Superior temporal gyrus (tissue), 1 donor: ENCODE measurements at regions not wholly inside any gene's neighbourhood (a gene's known extent, or its start where the extent isn't known, plus 50 kb on each side); places are given as distances from the start of the nearest gene placed in this dataset.
"Not testable (repeated sequence)": the region's sequence is repeated elsewhere in the genome, so short reads cannot be mapped to it uniquely, and the experiment has no call there.

Source experiments
- DNase-seq: peaks from one replicate; pipeline ENCODE4 v3.0.0-alpha.2; 2016; ENCODE audit errors: extremely low spot score

DNA sequence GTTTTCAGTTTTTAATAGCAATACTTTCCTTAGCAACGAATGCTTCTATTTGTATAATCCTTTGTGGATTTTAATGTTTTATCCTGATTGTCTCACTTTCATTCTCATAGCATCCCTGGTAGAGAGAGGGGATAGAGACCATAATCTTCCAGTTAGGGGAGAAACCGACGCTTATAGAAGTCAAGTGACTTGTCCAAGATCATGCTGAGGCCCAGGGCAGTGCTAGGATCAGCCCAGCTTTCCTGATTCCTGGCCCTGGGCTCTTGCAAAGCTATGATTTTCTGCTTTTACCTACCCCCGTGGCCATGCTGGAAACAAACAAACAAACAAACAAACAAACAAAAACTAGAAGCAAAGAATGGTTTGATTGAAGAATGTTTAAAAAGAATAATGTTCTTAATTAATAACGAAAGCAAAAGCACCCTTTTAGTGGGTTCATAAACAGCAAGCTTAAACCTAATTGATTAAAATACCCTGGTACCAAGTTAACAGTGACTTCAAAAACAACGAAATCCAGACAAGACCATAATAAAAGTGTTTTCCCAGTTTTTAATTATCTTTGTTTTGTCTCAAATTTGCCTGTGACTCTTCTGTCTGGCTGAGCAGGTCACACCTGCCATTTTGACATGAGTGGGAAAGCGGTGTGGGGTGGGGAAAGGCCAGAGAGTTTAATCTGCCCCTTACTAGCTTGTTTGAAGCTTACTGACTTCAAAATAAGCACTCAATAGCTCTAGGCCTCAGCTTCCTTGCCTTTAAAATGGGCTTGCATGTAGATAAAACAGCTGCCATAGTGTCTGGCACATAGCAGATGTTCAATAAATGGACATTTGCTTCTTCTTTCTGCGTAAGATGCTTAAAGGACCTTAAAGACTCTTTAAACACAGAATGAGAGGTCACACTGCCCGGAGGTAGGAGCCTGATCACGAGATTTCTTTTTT, 116.6 kb upstream of the MYCN start:
- no peak for DNase-seq

DNA sequence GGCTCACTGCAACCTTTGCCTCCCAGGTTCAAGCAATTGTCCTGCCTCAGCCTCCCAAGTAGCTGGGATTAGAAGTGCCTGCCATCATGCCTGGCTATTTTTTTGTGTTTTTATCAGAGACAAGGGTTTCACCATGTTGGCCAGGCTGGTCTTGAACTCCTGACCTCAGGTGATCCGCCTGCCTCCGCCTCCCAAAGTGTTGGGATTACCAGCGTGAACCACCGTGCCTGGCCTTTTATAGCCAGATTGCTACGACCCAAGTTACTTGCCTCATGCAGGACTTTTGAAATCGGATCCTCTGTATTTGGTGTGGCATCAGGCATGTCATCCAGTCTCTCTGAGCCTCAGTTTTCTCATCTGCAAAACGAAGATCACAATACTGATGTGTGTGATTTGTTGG, 115.9 kb upstream of the MYCN start:
- DNase-seq: not testable (repeated sequence)

DNA sequence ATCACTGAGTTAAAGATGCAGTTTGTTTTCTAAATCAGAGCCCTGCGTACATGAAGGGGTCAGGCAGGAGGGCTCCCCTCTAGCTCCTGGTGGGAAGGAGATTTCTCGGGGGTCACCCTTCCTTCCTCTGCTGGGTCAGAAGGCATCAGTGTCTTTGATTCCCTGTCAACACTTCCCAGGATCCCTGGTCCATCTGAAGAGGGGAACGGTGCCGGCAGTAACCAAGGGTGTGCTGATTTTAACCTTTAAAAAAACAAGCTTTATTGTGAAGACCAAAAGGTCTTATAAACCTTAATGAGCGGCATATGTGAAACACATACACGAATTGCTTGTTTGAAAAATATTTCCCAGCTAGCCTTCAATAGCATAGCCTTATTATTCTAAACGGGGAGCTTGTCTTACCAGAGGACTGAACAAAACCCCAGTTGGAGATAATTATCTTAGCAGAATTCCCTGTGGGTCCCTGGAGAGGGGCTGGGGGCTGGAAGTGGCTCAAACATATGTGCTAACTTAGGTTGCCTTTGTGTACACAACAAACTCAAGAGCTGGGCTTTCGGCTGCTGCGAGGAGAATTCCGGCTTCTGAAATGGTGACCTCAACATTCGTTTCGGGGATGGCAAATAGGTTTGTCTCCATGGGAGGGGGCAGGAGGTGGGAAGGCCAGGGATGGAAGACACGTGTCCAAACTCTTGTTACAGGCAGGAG, 114.9 kb upstream of the MYCN start:
- DNase-seq: no peak

DNA sequence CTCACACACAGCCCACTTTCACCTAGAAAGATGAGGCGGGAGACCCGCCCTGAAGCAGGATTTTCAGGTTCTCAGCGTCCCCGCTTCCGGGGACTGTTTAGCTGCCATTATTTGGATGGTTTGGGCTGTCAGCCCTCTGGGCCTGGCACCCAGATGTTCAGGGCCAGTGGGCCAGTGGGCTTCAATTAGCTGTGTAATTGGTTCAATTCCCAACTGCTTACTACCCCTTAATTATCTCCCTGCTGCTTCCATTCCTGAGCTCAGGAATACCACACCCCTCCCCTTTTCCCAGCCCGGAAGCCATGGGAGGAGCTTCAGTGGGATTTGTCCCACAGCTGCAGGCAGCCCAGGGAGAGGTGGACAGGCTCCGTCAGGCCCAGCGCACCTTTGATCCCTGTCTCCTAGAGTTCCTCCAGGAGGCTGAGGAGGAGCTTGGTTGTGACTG, 114.1 kb upstream of the MYCN start:
- no peak for DNase-seq

DNA sequence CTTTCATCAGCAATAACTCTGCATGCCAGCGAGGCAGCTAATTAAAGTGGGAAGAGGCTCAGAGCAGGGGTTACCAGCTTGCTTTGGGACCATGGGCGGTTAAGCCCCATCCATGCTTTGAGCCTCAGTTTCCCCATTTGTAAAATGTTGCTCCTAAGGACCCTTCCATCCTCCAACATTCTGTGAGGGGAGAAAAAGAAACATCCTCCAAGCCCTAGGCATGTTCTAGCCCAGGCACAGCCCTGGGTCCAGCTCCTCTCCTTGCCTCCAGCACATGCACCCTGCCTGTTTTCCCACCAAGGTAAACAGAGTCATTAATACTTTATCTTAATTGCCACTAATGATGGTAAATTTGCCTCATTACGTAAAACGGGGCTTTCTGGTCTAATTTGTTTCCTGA, 113.3 kb upstream of the MYCN start:
- DNase-seq: no peak

DNA sequence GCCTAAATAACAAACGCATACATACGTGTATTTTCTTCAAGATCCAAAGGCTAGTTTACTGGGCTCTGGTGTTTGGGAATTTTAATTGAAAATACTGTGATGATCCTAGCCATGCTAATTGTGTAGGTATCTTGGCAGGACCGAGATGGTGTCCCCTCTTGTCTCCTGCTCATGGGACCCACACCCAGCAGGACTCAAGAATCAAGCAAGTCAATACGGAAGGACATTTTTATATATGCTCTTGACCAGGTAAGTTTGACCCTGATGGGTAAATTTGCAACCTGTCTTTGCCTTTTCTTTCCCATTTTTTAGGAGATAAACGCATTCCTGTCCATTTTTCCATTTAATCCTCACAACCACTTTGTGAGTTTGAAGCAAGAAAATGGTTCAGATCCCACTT, 111.8 kb upstream of the MYCN start:
- no peak for DNase-seq

DNA sequence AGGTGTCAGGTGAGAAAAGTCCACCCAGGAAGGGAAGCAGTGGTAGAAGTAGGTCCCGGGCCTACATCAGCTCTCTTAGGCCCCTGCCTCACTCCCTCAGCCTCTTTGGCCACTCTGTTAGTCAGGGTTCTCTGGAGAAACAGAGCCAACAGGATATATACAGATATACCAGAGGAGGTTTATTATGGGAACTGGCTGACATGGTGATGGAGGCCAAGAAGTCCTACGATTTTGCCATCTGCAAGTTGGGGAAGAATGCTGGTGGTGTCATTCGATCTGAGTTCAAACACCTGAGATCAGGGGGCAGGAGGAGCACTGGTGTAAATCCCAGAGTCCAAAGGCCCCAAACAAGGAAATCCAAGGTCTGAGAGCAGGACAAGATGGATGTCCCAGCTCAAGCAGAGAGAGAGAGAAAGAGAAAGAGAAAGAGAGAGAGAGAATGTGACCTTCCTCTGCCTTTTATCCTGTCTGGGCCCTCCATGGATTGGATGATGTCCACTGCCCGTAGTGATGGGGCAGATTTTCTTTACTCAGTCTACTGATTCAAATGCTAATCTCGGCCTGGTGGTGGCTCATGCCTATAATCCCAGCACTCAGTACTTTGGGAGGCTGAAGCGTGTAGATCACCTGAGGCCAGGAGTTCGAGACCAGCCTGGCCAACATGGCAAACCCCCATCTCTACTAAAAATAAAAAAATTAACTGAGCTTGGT, 111.1 kb upstream of the MYCN start:
- no peak for DNase-seq

DNA sequence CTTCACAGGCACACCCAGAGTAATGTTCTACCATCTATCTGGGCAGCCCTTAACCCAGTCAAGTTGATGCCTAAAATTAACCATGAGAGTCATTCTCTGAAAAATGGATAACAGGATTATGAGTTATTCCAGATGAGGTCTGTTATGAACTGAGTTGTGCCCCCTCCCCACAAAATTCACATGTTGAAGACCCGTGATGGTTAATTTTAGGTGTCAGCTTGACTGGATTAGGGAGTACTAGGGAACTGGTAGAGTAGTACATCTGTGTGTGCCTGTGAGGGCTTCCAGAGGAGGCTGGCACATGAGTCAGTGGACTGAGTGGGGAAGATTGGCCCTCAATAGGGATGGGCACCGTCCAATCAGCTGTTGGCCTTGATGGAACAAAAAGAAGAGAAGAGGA, 110.4 kb upstream of the MYCN start:
- DNase-seq: no peak

DNA sequence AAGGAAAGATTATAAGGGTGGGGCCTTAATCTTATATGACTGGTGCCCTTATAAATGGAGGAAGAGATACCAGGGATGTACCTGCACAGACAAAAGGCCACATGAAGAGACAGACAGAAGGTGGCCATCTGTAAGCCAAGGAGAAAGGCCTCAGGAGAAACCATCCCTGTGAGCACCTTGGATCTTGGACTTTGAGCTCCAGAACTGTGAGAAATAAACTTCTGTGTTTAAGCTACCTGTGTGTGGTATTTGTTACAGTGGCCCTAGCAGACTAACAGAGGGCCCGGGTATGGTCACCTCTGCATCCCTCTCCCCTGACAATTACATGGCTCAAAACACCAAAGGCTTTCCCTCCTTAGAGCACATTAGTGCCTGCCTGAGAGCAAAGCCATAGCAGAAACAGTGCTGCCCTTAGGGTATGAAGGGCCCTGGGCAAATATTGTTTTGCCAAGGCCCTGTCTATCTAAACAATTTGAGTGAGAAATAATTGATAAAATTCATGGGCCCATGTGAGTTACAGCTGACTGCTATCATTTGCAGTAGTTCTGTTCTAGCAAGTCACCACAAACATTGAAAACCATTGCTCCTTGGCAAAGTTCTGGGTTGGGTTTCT, 109.3 kb upstream of the MYCN start:
- no peak for DNase-seq

DNA sequence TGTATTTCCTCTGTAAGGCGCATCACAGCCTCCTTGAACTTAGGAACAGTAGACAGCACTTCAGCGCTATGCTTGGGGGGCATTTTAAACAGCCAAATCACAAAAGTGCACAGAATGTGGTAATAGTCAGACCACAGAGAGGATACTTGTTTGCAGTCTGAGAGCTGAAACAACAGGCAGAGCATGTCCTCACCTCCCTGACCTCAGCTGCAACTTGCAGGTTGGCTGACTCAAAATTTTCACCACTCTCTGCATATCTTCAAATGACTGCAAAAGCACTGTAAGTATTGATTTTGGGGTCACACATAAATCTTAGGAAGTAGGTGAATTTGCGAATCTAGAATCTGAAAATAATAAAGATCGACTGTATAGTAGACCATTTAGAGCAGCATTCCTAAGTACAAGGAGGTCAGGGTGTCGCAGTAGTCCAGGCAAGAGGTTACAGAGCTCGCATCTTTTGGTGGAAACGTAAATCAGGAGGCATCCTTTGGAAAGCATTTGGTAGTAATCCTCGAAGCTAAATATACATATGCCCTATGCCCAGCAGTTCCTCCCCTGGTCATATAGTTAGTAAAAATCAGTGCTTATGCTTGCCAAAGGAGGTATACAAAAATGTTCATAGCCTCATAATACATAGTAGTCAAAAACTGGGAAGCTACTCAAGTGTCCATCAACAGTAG, 108.2 kb upstream of the MYCN start:
- no peak for DNase-seq

DNA sequence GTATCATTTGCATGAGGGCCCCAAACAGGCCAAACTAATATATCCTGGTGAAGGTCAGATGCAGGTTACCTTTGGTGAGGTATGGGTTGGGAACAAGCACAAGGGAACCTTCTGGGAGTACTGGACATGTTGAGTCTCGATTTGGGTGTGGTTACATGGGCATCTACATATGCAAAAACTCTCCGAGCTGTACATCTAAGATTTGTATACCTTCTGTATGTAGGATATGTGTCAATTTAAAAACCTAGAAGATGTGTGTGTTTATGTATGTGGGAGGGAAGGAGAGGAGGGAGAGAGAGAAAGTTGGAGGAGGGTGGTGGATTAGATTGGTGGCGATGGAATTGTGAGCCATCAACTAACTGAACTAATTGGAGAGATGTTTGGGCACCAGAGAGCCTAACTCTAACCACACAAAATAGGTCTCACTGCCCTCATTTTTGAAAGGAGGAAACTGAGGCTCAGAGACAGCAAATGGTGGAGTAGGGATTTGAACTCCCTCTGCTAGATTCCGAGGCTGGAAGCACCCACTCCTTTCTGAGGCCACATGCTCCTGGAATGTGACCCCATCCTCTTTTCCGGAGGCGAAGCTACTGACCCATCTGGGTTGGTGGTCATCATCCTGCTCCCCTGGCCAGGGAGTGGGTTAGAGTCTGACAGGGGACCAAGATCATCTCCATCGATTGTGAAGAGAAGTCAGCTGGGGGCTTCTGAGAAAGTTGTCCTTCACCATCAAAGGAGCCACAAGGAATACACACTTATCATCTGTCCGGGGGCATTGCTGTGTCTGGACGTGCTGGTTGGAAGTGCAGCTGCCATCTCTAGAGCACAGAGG, 107.3 kb upstream of the MYCN start:
- no peak for DNase-seq

DNA sequence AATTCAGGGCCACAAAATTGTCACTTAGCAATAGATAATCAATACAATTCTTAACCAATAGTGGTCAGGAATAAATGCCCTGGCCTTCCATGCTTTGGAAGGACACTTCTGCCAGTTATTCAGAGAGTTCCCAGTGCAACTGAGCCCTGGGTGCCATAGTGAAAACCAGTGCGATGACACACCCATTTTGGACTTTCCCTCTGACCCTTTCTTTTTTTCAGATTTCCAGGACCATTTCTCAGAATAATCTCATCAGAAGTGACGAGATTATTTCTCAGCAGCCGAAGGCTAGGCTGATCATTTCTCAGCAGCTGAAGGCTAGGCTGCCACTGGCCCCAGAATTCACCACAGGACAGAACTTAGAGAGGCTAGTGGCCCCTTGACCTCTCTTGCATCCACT, 106.6 kb upstream of the MYCN start:
- no peak for DNase-seq

DNA sequence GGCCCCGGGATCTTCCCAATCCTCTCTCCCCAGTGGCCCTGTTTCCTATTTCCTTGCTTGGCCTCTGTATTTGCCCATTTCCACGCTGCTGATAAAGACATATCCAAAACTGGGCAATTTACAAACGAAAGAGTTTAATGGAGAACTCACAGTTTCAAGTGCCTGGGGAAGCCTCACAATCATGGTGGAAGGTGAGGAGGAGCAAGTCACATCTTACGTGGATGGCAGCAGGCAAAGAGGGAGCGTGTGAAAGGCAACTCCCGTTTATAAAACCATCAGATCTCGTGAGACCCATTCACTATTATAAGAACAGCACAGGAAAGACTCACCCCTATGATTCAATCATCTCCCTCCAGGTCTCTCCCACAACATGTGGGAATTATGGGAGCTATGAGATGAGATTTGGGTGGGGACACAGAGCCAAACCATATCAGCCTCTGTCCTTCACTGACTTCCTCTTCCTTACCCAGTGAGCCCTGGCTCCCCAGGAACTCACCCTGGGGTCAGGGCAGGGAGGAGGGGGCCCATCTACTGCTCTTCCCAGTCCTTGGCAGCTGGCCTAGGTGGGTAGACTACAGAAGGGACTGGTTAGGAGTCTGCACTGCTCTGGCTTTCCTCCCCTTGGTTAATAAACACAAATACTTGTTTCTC, 105.8 kb upstream of the MYCN start:
- DNase-seq: no peak

DNA sequence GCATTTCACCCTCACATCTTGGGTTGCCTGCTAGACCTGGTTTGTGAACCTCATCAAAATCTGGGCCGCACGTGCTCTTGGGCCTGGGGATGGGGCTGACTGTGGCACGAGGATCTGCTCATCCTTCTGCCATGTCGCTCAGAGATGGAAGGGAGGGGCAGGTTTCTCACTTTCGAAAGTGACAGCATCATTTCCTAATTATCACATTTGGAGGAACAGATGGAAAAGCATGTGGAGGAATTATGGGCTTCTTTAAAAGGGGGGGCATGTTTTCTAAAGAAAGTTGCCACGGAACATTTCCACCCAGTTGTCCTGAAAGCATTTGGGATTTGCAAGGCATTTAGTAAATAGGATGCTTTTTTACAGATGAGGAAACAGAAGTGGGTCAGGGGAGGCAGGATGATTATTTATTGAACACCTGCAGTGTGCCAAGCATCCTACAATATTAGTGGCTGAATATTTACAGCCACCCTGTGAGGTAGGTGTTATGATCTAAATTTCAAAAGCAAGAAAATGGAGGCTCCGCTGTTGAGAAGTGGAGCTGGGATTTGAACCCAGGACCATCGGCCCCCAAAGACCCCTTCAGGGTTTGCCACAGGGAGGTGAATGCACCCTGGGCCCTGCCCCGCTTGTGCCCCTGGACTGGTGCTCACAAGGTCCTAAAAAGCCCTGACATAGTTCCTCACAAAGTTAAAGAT, 104.2 kb upstream of the MYCN start:
- no peak for DNase-seq

DNA sequence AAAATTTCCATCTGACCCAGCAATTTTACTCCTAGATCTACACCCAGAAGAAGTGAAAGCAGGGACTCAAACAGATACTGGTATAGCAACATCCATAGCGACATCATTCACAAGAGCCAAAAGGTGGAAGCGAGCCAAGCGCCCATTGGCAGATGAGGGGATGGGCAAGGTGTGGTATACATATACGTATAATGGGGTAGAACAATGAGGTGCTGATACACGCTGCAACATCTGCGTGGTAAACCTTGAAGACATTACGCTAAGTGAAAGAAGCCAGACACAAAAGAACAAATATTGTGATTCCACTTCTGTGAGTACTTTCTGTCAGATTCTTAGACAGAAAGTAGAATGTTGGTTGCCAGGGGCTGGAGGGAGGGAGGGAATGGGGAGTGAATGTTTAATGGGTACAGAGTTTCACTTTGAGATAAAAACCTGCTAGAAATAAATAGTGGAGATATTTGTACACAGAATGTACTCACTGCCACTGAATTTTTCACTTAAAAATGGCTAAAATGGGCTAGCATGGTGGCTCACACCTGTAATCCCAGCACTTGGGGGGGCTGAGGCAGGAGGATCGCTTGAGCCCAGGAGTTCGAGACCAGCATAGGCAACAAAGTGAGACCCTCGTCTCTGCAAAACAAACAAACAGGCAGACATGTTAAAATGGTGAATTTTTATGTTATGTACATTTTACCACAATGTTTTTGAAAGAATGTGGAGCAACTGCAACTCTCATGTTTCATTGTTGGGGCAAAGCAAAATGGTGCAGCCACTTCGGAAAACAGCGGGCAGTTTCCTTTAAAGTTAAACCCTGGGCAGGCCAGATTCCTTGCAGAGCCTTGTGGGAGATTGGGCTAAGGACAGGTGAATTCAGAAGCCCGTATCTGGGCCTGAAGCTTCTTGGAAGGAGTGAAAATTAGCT, 103.4 kb upstream of the MYCN start:
- DNase-seq: no peak

DNA sequence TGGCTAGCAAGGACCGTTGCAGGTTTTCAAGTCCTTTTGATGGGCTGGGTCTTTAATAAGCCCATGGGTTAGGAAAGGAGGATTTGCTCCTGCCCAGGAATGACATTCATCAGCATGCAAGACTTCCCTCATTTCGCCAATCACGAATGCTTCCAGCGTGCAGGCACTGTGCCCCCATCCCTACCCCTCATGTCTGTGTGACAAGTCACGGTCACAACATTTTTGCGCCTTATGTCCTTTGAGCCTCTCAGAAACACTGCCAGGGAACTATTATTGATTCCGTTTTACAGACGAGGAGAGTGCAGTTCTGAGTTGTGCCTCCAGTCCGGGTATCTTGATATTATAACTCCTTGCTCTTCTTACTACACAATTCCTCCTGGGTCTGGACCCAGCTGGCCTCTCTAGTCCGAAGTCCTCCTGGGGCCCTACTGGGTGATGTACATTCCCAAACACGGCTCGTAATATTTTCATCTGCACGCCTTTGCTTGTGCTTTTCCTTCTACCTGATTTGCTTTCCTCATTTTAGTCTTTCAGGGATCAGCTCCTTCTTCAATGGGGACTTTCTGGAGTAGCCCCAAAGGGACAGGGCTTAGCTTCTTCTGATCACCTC, 101.8 kb upstream of the MYCN start:
- DNase-seq: no peak

DNA sequence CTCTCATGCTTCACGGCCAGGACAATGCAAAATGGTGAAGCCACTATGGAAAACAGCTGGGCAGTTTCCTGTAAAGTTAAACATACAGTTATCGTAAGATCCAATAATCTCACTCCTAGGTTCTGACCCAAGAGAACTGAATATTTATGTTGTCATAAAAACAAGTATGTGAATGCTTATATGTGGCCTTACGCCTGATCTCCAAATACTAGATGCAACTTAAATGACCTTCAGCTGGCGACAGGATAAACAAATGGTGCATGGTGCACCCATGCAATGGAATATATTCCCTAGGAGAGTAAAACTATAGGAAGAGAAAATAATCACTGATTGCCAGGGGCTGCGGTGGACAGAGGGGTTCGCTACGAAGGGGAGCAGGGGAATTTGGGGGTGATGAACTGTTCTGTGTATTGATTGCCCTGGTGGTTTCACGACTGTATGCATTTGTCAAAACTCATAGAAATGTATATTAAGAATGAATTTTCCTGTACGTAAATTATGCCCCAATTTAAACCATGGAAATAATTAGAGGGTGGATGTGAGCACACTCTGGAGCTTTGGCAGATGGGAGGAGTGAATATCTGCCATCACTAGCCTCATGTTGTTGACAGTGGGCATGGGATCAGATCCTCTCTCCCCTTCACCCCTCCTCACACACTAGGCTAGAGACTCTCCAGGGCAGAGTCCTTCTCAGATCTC, 100.8 kb upstream of the MYCN start:
- DNase-seq: no peak
